ENCODE measurements at regions not wholly inside any gene's neighbourhood (a gene's known extent, or its start where the extent isn't known, plus 50 kb on each side); places are given as distances from the start of the nearest gene placed in this dataset.

DNA sequence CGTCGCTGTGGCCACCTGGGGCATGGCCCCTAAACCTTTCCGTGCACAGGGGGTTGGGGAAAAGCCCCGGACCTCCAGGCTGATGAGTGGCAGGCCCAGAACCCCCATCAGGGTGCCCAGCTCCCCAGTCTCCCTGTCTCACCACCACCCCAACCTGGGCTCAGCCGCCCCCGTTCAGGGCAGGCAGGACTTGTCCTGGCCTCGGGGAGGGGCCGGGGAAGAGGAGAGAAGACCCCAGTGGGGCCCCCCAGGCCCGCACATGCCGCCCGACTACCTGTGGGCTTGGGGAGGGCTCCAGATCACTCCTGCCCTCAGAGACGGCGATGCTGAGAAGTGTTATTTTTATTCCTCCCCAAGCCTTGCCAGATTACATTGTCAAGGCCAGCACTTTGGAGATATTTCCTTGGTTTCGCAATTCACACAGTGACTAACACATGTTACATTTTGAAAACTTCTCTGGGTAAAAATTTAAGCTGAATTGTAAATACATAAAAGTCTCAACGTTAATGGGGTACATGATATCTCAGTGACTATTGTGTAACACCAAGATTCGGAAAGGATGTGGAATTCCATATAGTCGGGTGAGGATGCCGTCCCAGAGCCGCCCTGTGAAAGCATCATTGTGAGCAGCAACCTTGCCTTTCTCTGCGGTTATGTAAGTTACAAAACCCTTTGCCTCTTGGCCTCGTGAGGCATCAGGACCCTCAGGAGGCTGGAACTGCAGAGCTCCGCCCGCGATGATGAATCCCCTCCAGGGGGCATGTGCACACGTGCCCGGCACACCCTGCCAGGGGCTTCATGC lies 85.6 kb upstream of the DIO3 start:
- no peaks in the 10 kb centered on the region for H3K79me2 ChIP-seq (ENCODE audit: insufficient read depth, low read length)
- intact Hi-C loops (cut with micrococcal nuclease; ENCODE audit: unreplicated experiment), result no loop called here
- ATAC-seq (no peak), DNase-seq (ENCODE audit: low spot score) (peak; percentile 29), FAIRE-seq (peak; percentile 56)
- H3K9me3 ChIP-seq (ENCODE audit: low read length), result no peaks in the 10 kb centered on the region
- ChIA-PET POLR2A (interaction anchor here (0.5 kb wide), 1 partner anchor 79 kb away, joined by 3 read pairs; no protein-coding TSS in a partner anchor), CTCF (ENCODE audit: low intra/inter-chr PET ratio, low total read pairs) (no interaction called here)
- no peak overlapping the region for H3K9ac ChIP-seq (ENCODE audit: insufficient read depth, low read depth, low read length)
- no peak overlapping the region for H3K4me2 ChIP-seq (ENCODE audit: low read depth, low read length)
- BruUV-seq (replicated peaks), result no TSS peak
- H3K4me3 ChIP-seq (replicated peaks in 1 of 3; ENCODE audit: insufficient read depth in 1 of 3, low read depth in 2 of 3, low read length in 3 of 3), result no peak overlapping the region
- no peak overlapping the region for H3K27ac ChIP-seq (ENCODE audit: extremely low read length, insufficient read depth, low read length)
- in situ Hi-C loops (cut with HindIII; ENCODE audit: extremely low pct_ligation_motif_present, low pct_unique_long_range_greater_than_20kb), result no loop called here
- no peak overlapping the region for H2AFZ ChIP-seq (ENCODE audit: low read length)
- no peaks in the 10 kb centered on the region for H3K36me3 ChIP-seq (replicated peaks in 1 of 2; ENCODE audit: control insufficient read depth in 1 of 2, insufficient read depth in 2 of 2, low read length in 2 of 2)
- H3K27me3 ChIP-seq (ENCODE audit: control insufficient read depth in 1 of 2, insufficient read depth in 2 of 2, low read length in 2 of 2), result peaks cover 1 to 11% of the 10 kb centered on the region in 2 experiments; a peak in 4 of 5 replicates
- H3K4me1 ChIP-seq (ENCODE audit: insufficient read depth, low read length), result peaks cover 32% of the 10 kb centered on the region
- no peaks in the 10 kb centered on the region for H4K20me1 ChIP-seq (ENCODE audit: insufficient read depth, low read length)
- WGBS (ENCODE audit: low lambda C conversion rate), result 12% methylated on average over 11 of the region's 26 CpGs
- peak; percentile 69 for TF ChIP-seq BCL6 (CRISPR knock-in tag; IDR thresholded peaks at IDR 0.05)
- no peak for TF ChIP-seq ZNF33A (CRISPR knock-in tag; IDR thresholded peaks at IDR 0.05; ENCODE audit: borderline replicate concordance)
- TF ChIP-seq HNRNPUL1 (IDR thresholded peaks at IDR 0.05; ENCODE audit: low read depth, low read length), result no peak
- TF ChIP-seq, protein P1, sequence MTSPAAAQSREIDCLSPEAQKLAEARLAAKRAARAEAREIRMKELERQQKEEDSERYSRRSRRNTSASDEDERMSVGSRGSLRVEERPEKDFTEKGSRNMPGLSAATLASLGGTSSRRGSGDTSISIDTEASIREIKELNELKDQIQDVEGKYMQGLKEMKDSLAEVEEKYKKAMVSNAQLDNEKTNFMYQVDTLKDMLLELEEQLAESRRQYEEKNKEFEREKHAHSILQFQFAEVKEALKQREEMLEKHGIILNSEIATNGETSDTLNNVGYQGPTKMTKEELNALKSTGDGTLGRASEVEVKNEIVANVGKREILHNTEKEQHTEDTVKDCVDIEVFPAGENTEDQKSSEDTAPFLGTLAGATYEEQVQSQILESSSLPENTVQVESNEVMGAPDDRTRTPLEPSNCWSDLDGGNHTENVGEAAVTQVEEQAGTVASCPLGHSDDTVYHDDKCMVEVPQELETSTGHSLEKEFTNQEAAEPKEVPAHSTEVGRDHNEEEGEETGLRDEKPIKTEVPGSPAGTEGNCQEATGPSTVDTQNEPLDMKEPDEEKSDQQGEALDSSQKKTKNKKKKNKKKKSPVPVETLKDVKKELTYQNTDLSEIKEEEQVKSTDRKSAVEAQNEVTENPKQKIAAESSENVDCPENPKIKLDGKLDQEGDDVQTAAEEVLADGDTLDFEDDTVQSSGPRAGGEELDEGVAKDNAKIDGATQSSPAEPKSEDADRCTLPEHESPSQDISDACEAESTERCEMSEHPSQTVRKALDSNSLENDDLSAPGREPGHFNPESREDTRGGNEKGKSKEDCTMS (CRISPR knock-in tag; conservative IDR thresholded peaks at IDR 0.05), result no peak
- TF ChIP-seq, protein P2, sequence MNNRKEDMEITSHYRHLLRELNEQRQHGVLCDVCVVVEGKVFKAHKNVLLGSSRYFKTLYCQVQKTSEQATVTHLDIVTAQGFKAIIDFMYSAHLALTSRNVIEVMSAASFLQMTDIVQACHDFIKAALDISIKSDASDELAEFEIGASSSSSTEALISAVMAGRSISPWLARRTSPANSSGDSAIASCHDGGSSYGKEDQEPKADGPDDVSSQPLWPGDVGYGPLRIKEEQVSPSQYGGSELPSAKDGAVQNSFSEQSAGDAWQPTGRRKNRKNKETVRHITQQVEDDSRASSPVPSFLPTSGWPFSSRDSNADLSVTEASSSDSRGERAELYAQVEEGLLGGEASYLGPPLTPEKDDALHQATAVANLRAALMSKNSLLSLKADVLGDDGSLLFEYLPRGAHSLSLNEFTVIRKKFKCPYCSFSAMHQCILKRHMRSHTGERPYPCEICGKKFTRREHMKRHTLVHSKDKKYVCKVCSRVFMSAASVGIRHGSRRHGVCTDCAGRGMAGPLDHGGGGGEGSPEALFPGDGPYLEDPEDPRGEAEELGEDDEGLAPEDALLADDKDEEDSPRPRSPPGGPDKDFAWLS (CRISPR knock-in tag; IDR thresholded peaks at IDR 0.05; ENCODE audit: borderline replicate concordance), result no peak
- TF ChIP-seq SMARCE1 (IDR thresholded peaks at IDR 0.05; ENCODE audit: borderline replicate concordance), result no peak
- no peak for TF ChIP-seq ZNF17 (CRISPR knock-in tag; IDR thresholded peaks at IDR 0.05)
- TF ChIP-seq FOXP1 (IDR thresholded peaks at IDR 0.05), result no peak
- TF ChIP-seq FOXP1 (CRISPR knock-in tag; IDR thresholded peaks at IDR 0.05), result 0 out of 2 replicates have a peak, but pooled peaks have one; percentile 21
- no peak for TF ChIP-seq ZNF446 (CRISPR knock-in tag; IDR thresholded peaks at IDR 0.05)
- TF ChIP-seq, protein P3, sequence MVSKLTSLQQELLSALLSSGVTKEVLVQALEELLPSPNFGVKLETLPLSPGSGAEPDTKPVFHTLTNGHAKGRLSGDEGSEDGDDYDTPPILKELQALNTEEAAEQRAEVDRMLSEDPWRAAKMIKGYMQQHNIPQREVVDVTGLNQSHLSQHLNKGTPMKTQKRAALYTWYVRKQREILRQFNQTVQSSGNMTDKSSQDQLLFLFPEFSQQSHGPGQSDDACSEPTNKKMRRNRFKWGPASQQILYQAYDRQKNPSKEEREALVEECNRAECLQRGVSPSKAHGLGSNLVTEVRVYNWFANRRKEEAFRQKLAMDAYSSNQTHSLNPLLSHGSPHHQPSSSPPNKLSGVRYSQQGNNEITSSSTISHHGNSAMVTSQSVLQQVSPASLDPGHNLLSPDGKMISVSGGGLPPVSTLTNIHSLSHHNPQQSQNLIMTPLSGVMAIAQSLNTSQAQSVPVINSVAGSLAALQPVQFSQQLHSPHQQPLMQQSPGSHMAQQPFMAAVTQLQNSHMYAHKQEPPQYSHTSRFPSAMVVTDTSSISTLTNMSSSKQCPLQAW (CRISPR knock-in tag; IDR thresholded peaks at IDR 0.05), result no peak
- no peak for TF ChIP-seq LCORL (IDR thresholded peaks at IDR 0.05)
- 0 out of 2 replicates have a peak, but pooled peaks have one; percentile 40 for TF ChIP-seq LCORL (CRISPR knock-in tag; IDR thresholded peaks at IDR 0.05)
- no peak for TF ChIP-seq AGO1 (IDR thresholded peaks at IDR 0.05; ENCODE audit: low read depth, low read length, poor library complexity, severe bottlenecking)
- no peak for TF ChIP-seq ZNF589 (CRISPR knock-in tag; conservative IDR thresholded peaks at IDR 0.05)
- TF ChIP-seq AHR (CRISPR knock-in tag; IDR thresholded peaks at IDR 0.05), result no peak
- peak; percentile 65 for TF ChIP-seq GATAD2A (CRISPR knock-in tag; IDR thresholded peaks at IDR 0.05)
- no peak for TF ChIP-seq SKI (IDR thresholded peaks at IDR 0.05; ENCODE audit: partially characterized antibody)
- TF ChIP-seq, protein P4, sequence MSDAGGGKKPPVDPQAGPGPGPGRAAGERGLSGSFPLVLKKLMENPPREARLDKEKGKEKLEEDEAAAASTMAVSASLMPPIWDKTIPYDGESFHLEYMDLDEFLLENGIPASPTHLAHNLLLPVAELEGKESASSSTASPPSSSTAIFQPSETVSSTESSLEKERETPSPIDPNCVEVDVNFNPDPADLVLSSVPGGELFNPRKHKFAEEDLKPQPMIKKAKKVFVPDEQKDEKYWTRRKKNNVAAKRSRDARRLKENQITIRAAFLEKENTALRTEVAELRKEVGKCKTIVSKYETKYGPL (CRISPR knock-in tag; IDR thresholded peaks at IDR 0.05), result 0 out of 2 replicates have a peak, but pooled peaks have one; percentile 24
- peak; percentile 30; the same call in 1 of the 2 replicates for TF ChIP-seq RARA (CRISPR knock-in tag; IDR thresholded peaks at IDR 0.05)
